GM19397 (cell line): ENCODE measurements at regions not wholly inside any gene's neighbourhood (a gene's known extent, or its start where the extent isn't known, plus 50 kb on each side); places are given as distances from the start of the nearest gene placed in this dataset.

Experiments used
- ATAC-seq: cut with Tn5 transposase; IDR thresholded peaks from one replicate; pipeline ENCODE4 v1.9.1; 2021; ENCODE audit warnings: mild to moderate bottlenecking, moderate library complexity; ENCODE audit not compliant: unreplicated experiment

DNA sequence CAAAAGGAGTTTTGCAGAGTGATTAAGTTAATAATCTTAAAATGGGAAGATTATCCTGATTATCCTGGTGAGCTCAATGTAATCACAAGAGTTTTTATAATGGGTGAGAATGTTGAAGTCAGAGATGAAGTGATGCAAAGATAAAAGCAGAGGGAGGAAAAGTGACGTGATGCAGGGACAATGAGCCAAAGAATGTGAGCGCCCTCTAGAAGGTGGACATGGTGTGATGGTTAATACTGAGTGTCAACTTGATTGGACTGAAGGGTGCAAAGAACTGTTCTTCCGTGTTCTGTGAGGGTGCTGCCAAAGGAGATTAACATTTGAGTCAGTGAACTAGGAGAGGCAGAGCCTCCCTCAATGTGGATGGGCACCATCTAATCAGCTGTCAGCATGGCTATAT is 569.6 kb upstream of the AGTR1 start:
- ATAC-seq, result no peak

DNA sequence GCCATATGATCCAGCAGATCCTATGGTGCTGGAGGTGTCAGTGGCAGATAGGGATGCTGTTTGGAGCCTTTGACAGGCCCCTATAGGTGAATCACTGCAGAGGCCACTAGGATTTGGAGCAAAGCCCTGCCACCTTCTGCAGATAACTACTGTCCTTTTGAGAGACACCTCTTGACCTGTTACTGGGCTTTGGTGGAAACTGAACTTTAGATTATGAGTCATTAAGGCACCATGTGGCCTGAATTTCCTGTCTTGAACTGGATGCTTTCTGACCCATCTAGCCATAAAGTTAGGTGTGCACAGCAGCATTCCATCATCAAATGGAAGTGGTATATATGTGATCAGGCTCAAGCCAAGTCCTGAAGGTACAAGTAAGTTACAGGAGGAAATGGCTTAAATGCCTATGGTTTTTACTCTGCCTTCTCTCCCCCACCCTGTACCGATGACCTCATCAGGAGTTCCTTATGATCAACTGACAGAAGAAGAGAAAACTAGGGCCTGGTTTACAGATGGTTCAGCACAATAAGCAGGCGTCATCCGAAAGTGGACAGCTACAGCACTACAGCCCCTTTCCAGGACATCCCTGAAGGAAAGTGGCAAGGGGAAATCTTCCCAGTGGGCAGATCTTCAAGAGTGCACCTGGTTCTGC is 565.6 kb upstream of the AGTR1 start:
- no peak for ATAC-seq

DNA sequence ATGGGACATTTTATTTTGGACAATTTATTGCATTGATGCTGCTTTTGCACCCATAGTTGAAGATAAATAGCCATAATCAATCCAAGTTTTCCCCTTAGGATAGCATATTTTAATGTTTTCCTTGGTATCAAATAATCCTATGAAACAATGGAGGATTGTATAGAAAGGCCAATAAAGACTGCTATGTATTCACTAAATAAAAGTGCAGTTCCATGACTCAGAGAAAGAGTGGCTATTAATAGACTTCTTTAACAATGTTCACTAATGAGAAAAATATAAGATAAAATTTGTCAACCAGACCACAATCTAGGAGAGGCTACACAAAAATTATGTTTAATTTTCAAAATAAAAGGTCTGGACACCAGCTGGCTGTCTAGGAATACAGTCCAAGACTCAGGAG is 560.9 kb upstream of the AGTR1 start:
- ATAC-seq, result no peak

DNA sequence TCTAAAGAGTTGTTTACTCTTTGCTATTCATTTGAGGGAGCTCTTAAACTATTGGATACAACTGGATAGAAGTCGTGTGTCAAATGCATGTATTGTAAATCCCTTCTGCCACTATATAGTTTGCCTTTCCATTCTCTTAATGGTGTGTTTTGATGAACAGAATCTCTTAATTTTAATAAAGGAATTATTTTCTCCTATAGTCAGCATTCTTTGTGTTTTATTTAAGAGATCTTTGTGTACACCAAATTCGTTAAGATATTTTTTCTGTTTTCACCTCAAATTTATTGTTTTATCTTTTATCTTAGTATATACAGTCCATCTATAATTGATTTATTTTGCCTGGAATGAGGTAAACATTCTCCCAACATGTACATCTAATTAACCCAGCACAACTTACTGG is 551.5 kb upstream of the AGTR1 start:
- no peak for ATAC-seq

DNA sequence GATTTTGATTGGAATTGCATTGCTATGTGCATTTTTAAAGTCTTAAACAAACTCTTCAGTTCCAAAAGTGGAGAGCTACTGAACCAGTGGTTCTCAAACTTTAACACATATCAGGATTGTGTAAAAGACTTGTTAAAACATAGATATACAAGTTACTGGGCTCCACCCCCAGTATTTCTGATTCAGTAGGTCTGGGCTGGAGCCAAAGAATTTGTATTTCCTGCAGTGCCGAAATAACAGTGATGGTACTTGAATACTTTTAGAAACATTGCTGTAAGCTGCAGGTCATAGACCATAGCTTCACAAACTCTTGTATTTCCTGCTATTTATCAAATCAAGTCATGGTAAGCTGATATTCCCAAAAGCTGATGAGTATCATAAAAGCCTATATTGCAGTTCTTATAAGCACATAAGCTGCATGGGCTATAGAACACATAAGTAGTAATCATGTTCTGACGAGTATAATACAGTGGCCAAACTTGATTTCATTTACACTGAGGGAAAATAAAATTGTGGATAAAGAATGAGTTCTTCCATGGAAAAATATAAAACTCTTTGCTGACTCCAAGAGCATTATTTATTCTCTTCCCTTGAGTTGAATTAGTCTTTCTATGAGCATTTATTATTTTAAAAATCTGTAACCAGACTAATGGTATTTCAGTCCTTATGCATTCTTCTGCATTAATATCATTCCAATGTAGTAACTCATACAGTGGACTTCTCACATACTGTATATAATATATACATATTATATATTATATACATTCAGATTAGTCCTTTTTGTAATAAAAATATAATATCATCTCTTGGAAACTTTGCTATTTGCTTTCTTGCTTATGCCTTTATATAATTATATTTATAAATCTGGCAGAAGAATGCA is 550.5 kb upstream of the AGTR1 start:
- ATAC-seq, result no peak

DNA sequence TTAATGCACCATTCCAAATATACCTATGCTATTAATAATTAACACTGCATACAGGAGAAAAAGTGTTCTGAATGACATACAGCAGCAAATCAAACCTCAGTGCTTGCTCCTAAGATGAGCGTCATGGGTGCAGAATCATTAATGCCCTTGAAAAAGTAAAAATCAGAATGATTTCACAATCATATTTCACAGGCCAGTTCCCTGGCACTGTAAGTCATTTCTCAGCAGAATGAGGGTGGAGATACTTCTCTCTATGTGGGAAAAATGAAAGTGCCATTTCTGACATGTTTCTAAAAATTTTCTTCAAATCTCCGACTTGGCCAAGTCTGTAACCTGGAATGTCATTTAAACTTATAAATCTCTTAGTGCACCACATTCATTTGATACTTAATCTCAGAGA is 549.8 kb upstream of the AGTR1 start:
- no peak for ATAC-seq

DNA sequence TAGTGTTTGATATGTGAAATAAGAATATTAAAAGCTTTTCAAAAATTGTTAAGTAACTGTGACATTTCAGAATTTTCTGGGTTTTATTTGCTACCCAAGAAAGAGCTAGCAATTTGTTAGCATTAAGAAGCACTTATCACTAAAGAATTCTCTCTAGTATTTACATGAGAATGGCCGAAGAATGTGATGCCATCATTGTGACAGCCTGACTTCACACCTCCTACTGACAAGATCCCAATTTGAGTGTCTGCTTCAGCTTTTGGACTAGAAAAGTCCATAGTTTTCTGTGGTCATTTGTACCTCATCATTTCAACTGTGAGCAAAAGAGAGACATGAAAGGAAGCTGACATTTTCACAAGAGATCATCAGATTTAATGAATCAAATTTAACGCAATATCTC is 548.1 kb upstream of the AGTR1 start:
- ATAC-seq, result no peak

DNA sequence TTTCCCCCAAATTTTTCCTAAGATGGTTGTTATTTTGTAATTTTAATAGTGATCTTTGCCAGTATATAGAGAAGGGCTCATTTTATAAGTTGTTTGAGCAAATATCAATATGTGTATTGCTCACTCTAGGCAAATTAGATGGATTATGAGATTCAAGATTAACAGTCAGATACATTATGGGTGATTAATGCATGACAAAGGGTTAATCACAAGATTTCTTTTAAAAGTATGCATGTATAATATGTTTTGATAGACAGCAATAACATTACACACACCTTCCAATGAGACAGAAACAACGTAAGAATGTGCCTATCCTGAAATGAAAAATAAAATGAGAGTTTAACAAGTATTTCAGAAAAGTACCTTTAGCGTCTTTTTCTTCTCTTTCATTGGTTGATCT is 547.6 kb upstream of the AGTR1 start:
- ATAC-seq, result no peak

DNA sequence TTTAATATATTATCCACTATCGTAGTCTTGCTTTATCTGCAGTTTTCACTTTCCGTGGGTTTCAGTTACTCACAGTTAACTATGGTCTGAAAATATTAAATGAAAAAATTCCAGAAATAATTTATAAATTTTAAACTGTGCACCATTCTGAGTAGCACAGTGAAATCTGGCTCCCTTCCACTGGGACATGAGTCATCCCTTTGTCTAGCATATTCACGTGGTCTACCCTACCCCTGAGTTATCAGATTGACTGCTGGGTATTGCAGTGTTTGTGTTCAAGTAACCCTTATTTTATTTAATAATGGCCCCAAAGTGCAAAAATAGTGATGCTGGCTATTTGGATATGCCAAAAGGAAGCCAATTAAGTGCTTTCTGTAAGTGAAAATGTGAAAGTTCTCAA is 539.5 kb upstream of the AGTR1 start:
- no peak for ATAC-seq

DNA sequence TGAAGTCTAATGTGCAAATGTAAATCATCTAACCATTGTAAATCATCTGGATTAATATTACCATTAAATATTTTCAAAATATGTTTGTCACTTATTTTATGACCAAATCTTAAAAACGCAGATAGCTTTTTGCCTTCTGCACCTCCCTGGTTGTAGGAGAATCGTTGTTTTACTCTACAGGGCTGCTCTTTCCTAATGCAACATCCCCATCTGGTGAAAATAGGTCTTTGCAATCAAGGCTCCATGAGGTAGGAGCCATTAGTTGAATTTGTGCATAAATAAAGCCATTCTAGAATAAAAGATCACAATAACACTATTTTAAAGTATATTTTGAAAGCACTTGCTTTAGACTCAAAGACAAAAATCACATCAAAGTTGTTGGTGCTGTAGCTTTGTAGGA is 535.6 kb upstream of the AGTR1 start:
- no peak for ATAC-seq

DNA sequence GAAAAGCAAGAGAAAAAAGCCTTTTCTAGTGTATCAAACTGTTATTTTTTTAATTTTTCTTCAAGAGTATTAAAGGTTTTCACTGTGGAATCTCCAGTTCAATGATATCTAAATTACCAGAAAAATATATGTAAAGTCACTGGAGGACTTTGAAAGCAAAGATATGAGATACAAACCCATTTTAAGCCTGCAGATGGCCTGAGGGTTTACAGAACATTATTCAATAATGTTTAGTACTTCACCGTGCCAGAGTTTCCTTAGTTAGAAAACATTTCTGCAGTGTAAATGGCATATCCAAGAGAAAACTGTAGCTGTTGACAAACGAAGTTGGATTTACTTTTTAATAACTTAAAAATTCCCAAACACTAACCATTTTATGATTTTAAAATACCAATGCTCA is 529.4 kb upstream of the AGTR1 start:
- ATAC-seq, result no peak

DNA sequence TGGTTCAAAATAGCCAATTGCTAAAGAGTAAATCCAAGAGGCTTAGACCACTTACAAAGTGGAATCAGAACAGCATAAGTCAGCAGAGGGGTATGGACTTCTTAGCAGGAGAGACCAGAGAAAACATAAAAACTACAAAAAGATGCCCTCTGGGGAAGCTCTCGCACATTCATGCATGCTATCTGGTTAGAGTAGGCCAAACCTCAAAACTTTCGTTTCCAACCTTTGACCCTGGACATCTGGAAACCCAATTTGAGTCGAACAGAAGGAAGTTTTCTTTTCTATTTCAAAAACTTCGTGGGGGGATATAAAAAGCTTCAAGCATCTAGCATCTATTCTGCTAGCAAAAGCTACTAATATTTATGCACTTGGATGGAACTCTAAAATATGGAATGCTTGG is 523.9 kb upstream of the AGTR1 start:
- ATAC-seq, result peak; percentile 57

DNA sequence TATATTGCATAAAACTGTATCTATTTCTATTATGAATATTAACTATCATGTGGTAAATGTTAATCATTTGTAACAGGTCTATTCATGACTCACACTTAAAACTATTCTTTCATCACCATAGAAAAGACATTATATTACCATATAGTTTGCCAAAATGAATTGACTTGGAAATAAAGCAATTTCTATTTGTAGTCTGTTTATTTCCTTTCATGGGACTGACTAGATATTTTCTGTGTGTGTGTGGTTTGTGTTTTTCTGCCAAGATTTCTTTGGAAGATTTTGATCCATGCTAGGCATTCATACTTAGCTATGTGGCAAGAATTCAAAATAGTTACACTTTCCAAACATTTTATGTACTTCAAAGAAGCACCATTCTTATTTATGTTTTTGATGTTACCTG is 522.5 kb upstream of the AGTR1 start:
- ATAC-seq, result no peak

DNA sequence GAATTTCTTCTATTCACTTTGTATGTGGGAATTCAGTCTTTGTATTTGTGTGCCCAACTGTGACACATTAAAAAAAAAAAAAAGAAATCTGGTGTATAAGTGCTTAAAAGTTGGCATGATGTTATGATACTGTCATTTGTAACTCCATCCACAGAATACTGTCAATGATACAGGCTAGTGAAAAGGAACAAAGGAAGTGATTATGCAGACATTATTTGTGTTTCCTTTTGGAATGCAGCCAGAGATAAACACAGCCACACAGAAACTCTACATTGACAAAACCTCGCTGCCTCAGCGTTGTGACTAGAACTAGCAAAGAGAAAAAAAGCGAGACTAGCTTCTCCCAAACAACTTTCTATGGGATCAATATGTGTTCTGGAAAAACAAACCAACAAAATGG is 519.2 kb upstream of the AGTR1 start:
- ATAC-seq, result no peak

DNA sequence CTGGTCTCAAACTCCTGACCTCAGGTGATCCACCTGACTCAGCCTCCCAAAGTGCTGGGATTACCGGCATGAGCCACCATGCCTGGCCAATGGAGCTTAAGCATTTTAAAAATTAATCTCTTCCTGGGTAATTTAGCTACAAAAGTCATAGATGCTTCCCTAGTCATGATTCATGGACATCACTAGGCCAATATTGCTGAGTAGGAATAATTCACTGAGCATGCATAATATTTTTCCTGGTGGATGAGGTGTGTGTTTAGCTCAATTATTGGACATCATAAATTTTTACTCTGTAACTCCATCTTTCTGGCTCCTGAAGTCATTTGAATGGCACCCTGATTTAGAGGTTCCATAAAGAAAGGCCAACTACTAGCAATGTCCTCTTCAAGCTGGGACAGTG is 512.9 kb upstream of the AGTR1 start:
- no peak for ATAC-seq

DNA sequence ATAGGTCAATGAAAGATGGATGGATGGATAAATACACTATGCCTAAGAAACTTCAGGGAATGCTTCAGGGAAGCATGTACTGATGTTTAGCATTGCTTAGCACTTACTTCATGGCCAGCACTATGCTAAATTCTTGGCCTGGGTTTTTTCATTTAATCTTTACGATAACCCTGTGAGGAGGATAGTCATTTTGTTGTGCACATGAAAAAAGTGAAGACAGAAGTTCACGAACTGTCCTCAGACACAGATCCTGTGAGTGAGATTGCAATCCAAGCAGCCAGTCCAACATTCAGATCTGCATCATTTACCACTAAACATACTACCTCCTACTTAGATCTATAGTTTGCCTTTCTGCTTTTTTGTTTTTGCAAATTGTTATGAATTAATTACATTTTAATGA is 510.8 kb upstream of the AGTR1 start:
- no peak for ATAC-seq

DNA sequence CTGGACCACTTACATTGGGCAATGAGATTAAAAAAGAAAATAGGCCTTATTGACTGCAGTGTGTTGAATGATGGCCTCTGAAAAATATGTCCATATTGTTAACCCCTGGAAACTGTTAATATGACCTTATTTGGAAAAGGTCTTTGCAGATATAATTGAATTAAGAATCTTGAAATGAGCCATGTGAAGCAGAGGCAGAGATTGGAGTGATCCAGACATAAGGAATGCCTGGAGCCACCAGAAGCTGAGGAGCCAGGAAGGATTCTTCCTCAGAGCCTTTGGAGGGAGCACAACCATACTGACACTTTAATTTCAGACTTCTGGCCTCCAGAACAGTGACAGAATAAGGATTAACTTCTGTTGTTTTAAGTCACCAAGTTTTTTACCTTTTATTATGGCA is 510.4 kb upstream of the AGTR1 start:
- ATAC-seq, result no peak

DNA sequence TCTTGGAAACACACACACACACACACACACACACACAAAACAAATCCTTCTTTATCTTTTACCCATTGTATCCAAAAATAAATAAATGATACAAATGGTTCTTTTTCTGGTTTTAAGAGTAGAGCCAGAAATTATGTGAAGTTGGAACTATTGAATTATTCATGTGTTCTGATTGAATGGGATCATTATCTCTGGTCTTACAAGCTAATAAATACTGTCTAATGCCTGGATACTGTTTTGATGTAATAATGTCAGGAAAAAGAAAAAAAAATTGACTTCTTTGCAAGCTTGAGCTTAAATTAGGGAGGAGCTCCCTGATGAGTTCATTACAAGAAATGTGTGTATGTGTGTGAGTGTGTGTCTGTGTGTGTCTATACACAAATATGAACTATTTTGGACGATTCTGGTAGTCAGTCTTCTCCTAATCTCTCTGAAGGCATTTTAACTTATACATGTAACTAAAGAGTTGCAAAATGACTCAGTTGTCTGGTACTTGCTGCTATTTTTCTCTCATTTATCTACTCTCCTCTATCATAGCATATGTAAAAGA is 507.2 kb upstream of the AGTR1 start:
- no peak for ATAC-seq

DNA sequence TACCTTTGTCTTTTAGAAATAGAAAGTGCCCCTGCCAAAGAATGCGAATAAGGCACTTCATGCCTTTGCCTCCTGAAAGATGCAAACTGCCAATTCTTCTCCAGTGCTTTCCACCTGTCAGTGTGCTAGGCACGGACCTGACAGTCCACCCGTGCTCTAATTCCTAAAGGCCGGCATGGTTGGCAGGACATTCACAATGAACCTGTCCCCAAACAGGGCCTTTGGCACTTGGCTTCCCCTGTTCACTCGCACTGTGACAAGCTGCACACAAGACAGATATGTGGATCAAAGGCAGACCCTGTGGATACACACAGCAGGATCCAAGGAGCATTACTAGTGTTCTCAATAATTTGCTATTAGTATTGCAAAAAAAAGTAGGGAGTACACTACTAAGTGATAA is 505.7 kb upstream of the AGTR1 start:
- no peak for ATAC-seq

DNA sequence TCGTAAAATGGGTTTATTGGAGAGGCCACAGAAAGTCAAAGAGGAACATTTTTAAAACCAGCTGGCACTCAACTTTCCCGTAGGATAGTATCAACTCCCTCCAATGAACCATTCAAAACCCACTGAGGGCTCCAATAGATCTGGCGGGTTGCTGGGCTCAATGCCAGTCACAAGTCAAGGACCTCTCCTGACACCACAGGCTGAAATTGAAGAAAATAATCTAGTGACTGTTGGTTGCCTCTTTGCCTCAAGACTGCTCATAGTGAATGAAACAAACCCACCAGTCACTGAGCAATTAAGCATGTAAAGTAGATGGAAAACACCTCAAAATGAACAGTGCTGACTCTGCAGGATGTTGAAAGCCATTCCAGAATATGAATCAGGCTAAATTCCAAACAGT is 500.6 kb upstream of the AGTR1 start:
- ATAC-seq, result no peak

DNA sequence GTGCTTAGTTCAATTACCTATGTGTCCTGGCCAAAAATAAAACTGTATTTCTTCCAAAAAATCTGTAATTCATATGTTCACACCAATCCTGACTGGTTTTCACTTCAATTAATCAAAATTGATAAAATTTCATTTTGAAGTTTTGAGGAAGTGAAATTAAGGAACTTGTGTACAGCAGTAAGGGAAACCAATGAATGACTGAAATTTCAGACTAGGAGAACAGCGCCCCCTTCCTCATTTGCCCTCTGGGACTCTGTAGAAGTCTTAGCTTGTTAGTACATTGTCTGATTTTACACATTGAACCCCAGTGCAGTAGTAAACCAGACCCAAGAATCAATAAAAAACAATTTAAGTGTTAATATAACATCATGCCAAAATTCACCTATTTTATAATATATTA is 495.3 kb upstream of the AGTR1 start:
- no peak for ATAC-seq

DNA sequence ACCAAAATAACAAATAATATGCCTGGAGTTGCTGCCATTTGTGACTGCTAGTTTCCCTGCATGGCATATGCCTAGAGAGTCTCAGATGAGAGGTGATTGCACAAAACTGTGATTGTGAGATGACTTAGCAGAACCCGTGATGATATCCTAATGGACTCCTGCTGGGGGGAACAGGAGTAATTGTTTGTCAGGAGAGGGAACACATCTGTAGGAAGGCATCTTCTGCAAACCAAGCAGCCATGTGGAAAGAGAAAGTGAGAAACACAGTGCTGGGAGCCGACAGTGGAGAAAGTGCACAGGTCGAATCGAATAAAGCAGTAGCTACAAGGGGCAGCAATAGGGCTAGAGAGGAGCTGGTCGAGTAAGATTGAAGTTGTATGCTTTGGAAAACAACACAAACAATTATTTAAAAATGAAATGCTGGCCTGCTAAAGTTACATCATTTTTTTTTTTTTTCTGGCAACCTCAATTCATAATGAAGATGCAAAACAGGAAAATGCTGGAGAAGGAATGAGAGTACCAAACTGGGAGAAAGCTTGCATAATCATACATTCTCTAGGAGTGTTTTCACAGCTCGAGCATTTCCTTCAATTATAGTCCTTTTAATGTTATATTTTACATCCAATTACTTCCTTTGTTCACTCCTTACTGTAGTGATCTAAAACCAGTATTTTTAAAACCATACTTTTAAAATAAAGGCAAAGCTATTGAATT is 494.2 kb upstream of the AGTR1 start:
- no peak for ATAC-seq
